Caco-2 (cell line): ENCODE measurements at regions not wholly inside any gene's neighbourhood (a gene's known extent, or its start where the extent isn't known, plus 50 kb on each side); places are given as distances from the start of the nearest gene placed in this dataset.
"Not testable (repeated sequence)": the region's sequence is repeated elsewhere in the genome, so short reads cannot be mapped to it uniquely, and the experiment has no call there.

ENCODE experiments used
- BruUV-seq: library from RNA; stranded (reverse); fragments of 400-500 nt; replicated peaks from 2 replicates; lab custom pipeline; 2021; lab: Mats Ljungman, UMichigan
- CTCF ChIA-PET: fragments of 300-600 bp; sonication (Branson Sonifier 250); formaldehyde crosslinking; loops from one replicate; lab custom pipeline; 2022; ENCODE audit warnings: antibody characterized with exemption; lab: Charles Lee
- POLR2A ChIA-PET: fragments of 300-600 bp; sonication (Branson Sonifier 250); formaldehyde crosslinking; loops from one replicate; lab custom pipeline; 2022; ENCODE audit warnings: antibody characterized with exemption; lab: Charles Lee
- DNase-seq, 2 experiments: peaks; one replicate each; pipeline versions ENCODE4 v3.0.0 to v3.0.0-alpha.2; 2020 to 2022
- H3K27me3 ChIP-seq: replicated peaks from 2 replicates; pipeline ENCODE4 v1.6.0; 2011; ENCODE audit warnings: low read length; ENCODE audit not compliant: control insufficient read depth, insufficient read depth
- H3K36me3 ChIP-seq: 2 replicates; pipeline ENCODE4 v1.5.1; 2011; ENCODE audit warnings: low read length; ENCODE audit not compliant: control insufficient read depth, insufficient read depth
- H3K4me1 ChIP-seq: fragments of 250-450 bp; sonication (Bioruptor Pico); 2 replicates; pipeline ENCODE4 v1.5.1; 2020; ENCODE audit warnings: mild to moderate bottlenecking
- H3K4me3 ChIP-seq: 2 replicates; pipeline ENCODE4 v1.5.1; 2011; ENCODE audit warnings: low read depth, mild to moderate bottlenecking, control low read depth, low read length
- H3K9me3 ChIP-seq: fragments of 250-450 bp; sonication (Bioruptor Pico); 2 replicates; pipeline ENCODE4 v1.5.1; 2020; ENCODE audit warnings: mild to moderate bottlenecking, moderate library complexity
- H3K27ac Mint-ChIP-seq: one replicate; pipeline ENCODE4 v1.8.0; 2022; ENCODE audit warnings: mixed read lengths; ENCODE audit not compliant: unreplicated experiment
- H3K27me3 Mint-ChIP-seq: one replicate; pipeline ENCODE4 v1.8.0; 2022; ENCODE audit warnings: mixed read lengths; ENCODE audit not compliant: insufficient read depth, unreplicated experiment
- H3K36me3 Mint-ChIP-seq: one replicate; pipeline ENCODE4 v1.8.0; 2022; ENCODE audit warnings: mild to moderate bottlenecking, mixed read lengths; ENCODE audit not compliant: insufficient read depth, unreplicated experiment
- H3K4me1 Mint-ChIP-seq: one replicate; pipeline ENCODE4 v1.8.0; 2022; ENCODE audit warnings: low read depth, mixed read lengths; ENCODE audit not compliant: unreplicated experiment
- H3K4me3 Mint-ChIP-seq: one replicate; pipeline ENCODE4 v1.8.0; 2022; ENCODE audit warnings: mild to moderate bottlenecking, moderate library complexity, mixed read lengths; ENCODE audit not compliant: unreplicated experiment
- H3K9me3 Mint-ChIP-seq: one replicate; pipeline ENCODE4 v1.8.0; 2022; ENCODE audit warnings: mixed read lengths; ENCODE audit not compliant: unreplicated experiment
- intact Hi-C: fragments of 100-400 bp; cut with micrococcal nuclease; formaldehyde crosslinking; loops from one replicate; pipeline ENCODE4 v1.10.0; 2022; ENCODE audit not compliant: unreplicated experiment
- TF ChIP-seq, protein P1 (sequence below), 2 experiments: fragments of 200-600 bp in 1 of 2; IDR thresholded peaks; 1 replicate in 1 of 2; 2 replicates in 1 of 2; pipeline versions ENCODE4 v1.5.1 to v1.8.0; 2011 to 2022; ENCODE audit warnings: antibody characterized with exemption in 1 of 2, control low read depth in 1 of 2, inconsistent platforms in 1 of 2, low read depth in 1 of 2, low read length in 1 of 2, mild to moderate bottlenecking in 1 of 2, moderate library complexity in 1 of 2; ENCODE audit not compliant: insufficient read depth in 1 of 2, severe bottlenecking in 1 of 2, unreplicated experiment in 1 of 2

DNA sequence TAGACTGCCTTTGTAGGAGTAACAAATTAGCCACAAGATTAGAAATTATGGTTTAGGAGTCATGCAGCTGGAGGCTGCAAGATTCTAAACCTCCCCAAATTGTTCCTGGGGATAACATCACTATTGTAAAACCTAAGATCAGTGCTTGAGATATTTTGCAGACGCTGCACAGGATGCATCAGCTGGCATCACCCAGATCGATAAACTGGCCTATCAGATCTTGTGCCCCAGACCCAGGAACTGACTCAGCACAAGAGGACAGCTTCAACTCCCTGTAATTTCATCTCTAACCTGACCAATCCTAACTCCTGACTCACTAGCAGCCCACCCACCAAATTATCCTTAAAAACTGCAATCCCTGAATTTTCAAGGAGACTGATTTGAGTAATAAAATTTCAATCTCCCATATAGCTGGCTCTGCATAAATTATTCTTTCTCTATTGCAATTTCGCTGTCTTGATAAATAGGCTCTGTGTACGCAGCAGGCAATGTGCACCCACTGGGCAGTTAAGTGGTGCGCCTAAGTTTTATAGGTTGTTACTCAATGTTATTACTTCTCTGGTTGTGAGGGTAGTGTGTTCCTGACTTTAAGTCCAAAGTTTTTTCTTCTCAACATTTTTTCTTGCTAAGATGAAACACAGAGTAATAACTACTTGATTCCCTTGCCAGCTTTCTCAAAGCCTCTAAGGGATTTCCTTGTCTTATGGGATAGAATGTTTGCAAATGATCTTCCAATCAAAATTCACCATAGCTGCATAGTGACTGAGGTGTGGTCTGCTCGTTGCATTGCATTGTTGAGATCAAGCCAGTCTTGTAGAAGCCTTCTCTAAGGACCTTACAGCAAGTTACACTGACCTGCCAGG lies 312.3 kb upstream of the DKK2 start:
- no peaks in the 10 kb centered on the region for H3K9me3 Mint-ChIP-seq

DNA sequence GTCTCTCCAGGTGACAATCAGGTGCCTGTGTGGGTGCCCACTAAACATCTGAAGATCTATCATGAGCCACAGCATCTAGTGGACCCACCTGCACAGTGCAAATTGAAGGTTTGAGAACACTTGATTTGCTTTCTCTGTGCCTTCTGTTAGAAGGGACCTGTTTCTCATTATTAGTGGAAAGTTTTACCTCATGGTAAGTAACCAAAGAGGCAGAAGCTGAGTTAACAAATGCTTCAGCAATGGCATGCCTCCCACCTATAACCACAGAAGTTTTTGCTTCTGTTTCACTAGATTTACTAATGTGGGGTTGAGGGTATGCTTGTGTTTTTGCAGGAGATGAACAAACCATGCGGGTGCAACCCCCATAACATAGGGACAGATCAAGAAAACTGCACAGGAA lies 297.4 kb upstream of the DKK2 start:
- ChIA-PET POLR2A (no interaction called here), CTCF (no interaction called here)
- no peak for DNase-seq
- Mint-ChIP-seq H3K9me3 (peaks cover 6% of the 10 kb centered on the region), H3K4me3 (no peak overlapping the region), H3K4me1 (peaks cover 6% of the 10 kb centered on the region), H3K27me3 (no peaks in the 10 kb centered on the region), H3K36me3 (no peaks in the 10 kb centered on the region), H3K27ac (no peak overlapping the region)
- no peaks in the 10 kb centered on the region for H3K9me3 ChIP-seq
- TF ChIP-seq, protein P1, sequence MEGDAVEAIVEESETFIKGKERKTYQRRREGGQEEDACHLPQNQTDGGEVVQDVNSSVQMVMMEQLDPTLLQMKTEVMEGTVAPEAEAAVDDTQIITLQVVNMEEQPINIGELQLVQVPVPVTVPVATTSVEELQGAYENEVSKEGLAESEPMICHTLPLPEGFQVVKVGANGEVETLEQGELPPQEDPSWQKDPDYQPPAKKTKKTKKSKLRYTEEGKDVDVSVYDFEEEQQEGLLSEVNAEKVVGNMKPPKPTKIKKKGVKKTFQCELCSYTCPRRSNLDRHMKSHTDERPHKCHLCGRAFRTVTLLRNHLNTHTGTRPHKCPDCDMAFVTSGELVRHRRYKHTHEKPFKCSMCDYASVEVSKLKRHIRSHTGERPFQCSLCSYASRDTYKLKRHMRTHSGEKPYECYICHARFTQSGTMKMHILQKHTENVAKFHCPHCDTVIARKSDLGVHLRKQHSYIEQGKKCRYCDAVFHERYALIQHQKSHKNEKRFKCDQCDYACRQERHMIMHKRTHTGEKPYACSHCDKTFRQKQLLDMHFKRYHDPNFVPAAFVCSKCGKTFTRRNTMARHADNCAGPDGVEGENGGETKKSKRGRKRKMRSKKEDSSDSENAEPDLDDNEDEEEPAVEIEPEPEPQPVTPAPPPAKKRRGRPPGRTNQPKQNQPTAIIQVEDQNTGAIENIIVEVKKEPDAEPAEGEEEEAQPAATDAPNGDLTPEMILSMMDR (IDR thresholded peaks at IDR 0.05; ENCODE audit: insufficient read depth in 1 of 2, low read depth in 1 of 2, low read length in 1 of 2, severe bottlenecking in 1 of 2, unreplicated experiment in 1 of 2), result no peak
- H3K4me3 ChIP-seq, result no peak overlapping the region
- no peaks in the 10 kb centered on the region for H3K36me3 ChIP-seq
- no peaks in the 10 kb centered on the region for H3K4me1 ChIP-seq
- intact Hi-C loops, result no loop called here
- no peaks in the 10 kb centered on the region for H3K27me3 ChIP-seq
- BruUV-seq, result no TSS peak

More for the DNA sequence above, 312.3 kb upstream of the DKK2 start:
- Mint-ChIP-seq H3K4me3 (no peak overlapping the region), H3K27ac (no peak overlapping the region), H3K36me3 (no peaks in the 10 kb centered on the region), H3K27me3 (peaks cover 7% of the 10 kb centered on the region), H3K4me1 (no peaks in the 10 kb centered on the region)
- Histone ChIP-seq H3K36me3 (no peaks in the 10 kb centered on the region), H3K27me3 (no peaks in the 10 kb centered on the region), H3K9me3 (no peaks in the 10 kb centered on the region), H3K4me1 (no peaks in the 10 kb centered on the region), H3K4me3 (no peak overlapping the region)
- CTCF ChIA-PET, result no interaction called here
- no TSS peak for BruUV-seq
- no peak for DNase-seq
- TF ChIP-seq, protein P1 (IDR thresholded peaks at IDR 0.05; ENCODE audit: insufficient read depth in 1 of 2, low read depth in 1 of 2, low read length in 1 of 2, severe bottlenecking in 1 of 2, unreplicated experiment in 1 of 2), result no peak
- POLR2A ChIA-PET, result no interaction called here
- intact Hi-C loops, result no loop called here

DNA sequence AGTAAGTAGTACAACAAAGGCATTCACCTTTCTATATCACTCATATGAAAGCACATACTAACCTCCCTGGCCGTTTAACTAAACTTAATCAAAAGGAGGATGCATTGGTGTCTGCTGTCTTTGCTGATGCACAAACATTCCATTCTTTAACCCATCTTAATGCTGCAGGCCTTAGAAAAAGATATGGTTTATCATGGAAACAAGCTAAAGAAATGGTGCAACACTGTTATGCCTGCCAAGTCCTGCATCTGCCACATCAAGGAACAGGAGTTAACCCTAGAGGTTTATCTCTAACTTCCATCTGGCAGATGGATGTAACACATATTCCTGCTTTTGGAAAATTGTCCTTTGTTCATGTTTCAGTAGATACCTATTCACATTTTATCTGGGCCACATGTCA lies 296.5 kb upstream of the DKK2 start:
- H3K36me3 ChIP-seq, intact Hi-C loops, H3K9me3 ChIP-seq, H3K27me3 Mint-ChIP-seq, H3K4me3 Mint-ChIP-seq, POLR2A ChIA-PET, DNase-seq, H3K4me3 ChIP-seq, BruUV-seq, H3K4me1 Mint-ChIP-seq, H3K36me3 Mint-ChIP-seq, H3K27me3 ChIP-seq, H3K27ac Mint-ChIP-seq, H3K4me1 ChIP-seq, CTCF ChIA-PET: not testable (repeated sequence)
- peaks cover 12% of the 10 kb centered on the region for H3K9me3 Mint-ChIP-seq
